Ishikawa (cell line): ENCODE measurements at regions not wholly inside any gene's neighbourhood (a gene's known extent, or its start where the extent isn't known, plus 50 kb on each side); places are given as distances from the start of the nearest gene placed in this dataset.

Experiments
- CEBPB ChIP-seq: IDR thresholded peaks from 2 replicates; pipeline ENCODE4 v1.6.1; 2012
- EGR1 ChIP-seq: IDR thresholded peaks from 2 replicates; pipeline ENCODE4 v1.6.1; 2012
- EP300 ChIP-seq: IDR thresholded peaks from 2 replicates; pipeline ENCODE4 v1.6.1; 2012; ENCODE audit warnings: borderline replicate concordance
- RAD21 ChIP-seq: IDR thresholded peaks from 2 replicates; pipeline ENCODE4 v1.6.1; 2012; ENCODE audit warnings: low read depth
- TCF12 ChIP-seq: IDR thresholded peaks from 2 replicates; pipeline ENCODE4 v1.6.1; 2012; ENCODE audit warnings: low read depth
- TEAD4 ChIP-seq: IDR thresholded peaks from 2 replicates; pipeline ENCODE4 v1.6.1; 2012
- TF ChIP-seq, protein P1 (sequence below): IDR thresholded peaks from 2 replicates; pipeline ENCODE4 v1.6.1; 2012
- TF ChIP-seq, protein P2 (sequence below): IDR thresholded peaks from 2 replicates; pipeline ENCODE4 v1.6.1; 2012
- TF ChIP-seq, protein P3 (sequence below): IDR thresholded peaks from 2 replicates; pipeline ENCODE4 v1.6.1; 2012; ENCODE audit warnings: low read depth, mild to moderate bottlenecking

DNA sequence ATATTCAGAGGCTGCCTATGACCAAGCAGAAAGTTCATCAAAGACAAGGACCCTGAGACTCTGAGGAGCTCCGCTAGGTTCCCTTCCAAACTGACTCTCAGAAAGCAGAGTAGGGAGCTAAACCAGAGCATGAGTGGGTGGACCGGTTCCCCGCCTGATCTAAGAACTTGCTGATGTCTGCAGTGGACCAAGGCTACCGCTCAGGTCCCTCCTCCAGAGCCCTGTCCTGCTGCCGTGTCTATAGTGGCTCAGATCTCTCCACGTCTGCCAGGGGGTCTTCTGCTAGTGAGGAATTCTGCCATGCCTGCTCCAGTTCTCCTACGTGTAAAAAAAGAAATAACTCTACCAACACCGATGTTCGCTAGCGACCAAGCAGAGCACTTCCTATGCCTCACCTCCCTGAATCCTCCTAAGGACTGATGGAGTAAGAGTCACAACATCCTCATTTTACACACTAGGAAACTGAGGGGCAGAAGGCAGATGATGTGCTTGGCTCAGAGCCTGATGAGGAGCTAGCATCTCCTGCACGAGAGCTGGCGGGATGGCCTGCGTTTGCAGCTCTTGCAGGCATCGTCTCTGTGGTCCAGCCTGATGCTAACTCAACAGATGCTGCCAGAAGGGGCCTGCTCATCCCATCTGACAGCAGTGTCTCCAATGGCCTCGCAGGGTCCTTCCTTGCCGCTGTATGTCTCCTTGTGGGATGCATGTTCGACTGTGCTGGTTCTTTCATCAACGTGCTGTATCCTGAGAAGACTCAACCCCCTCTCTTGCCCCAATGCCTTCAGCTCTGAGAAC, 265.5 kb downstream of the C16orf95 start:
- TF ChIP-seq, protein P1, sequence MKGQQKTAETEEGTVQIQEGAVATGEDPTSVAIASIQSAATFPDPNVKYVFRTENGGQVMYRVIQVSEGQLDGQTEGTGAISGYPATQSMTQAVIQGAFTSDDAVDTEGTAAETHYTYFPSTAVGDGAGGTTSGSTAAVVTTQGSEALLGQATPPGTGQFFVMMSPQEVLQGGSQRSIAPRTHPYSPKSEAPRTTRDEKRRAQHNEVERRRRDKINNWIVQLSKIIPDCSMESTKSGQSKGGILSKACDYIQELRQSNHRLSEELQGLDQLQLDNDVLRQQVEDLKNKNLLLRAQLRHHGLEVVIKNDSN = no peak
- TF ChIP-seq, protein P2, sequence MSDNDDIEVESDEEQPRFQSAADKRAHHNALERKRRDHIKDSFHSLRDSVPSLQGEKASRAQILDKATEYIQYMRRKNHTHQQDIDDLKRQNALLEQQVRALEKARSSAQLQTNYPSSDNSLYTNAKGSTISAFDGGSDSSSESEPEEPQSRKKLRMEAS = no peak
- TF ChIP-seq EP300 = no peak
- TF ChIP-seq CEBPB = no peak
- TF ChIP-seq TCF12 = no peak
- TF ChIP-seq, protein P3, sequence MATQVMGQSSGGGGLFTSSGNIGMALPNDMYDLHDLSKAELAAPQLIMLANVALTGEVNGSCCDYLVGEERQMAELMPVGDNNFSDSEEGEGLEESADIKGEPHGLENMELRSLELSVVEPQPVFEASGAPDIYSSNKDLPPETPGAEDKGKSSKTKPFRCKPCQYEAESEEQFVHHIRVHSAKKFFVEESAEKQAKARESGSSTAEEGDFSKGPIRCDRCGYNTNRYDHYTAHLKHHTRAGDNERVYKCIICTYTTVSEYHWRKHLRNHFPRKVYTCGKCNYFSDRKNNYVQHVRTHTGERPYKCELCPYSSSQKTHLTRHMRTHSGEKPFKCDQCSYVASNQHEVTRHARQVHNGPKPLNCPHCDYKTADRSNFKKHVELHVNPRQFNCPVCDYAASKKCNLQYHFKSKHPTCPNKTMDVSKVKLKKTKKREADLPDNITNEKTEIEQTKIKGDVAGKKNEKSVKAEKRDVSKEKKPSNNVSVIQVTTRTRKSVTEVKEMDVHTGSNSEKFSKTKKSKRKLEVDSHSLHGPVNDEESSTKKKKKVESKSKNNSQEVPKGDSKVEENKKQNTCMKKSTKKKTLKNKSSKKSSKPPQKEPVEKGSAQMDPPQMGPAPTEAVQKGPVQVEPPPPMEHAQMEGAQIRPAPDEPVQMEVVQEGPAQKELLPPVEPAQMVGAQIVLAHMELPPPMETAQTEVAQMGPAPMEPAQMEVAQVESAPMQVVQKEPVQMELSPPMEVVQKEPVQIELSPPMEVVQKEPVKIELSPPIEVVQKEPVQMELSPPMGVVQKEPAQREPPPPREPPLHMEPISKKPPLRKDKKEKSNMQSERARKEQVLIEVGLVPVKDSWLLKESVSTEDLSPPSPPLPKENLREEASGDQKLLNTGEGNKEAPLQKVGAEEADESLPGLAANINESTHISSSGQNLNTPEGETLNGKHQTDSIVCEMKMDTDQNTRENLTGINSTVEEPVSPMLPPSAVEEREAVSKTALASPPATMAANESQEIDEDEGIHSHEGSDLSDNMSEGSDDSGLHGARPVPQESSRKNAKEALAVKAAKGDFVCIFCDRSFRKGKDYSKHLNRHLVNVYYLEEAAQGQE = no peak
- no peak for TF ChIP-seq RAD21
- no peak for TF ChIP-seq EGR1
- no peak for TF ChIP-seq TEAD4
